GM19324 (cell line): ENCODE measurements at regions not wholly inside any gene's neighbourhood (a gene's known extent, or its start where the extent isn't known, plus 50 kb on each side); places are given as distances from the start of the nearest gene placed in this dataset.

Source experiments
- ATAC-seq: cut with Tn5 transposase; IDR thresholded peaks from one replicate; pipeline ENCODE4 v1.9.1; 2021; ENCODE audit warnings: mild to moderate bottlenecking, moderate library complexity; ENCODE audit not compliant: unreplicated experiment, low FRiP score

DNA sequence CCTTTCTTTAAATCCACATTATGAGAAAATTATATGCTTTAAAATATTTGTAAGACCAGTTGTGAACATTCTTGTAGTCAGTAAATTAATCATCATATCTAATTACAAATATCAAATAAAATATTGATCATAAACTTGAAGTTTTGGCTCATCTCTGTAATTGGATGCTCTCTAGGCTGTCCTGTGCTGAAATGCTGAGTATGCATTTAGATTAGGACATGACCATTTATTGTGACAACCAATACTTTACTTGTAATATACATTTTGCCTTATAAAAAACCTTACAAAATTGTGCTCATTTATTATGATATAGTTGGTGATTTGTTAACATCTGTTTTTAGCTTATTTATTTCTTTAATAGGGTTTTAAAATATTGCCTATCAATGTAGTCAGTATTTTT is 116.1 kb upstream of the DOCK10 start:
- ATAC-seq = no peak

DNA sequence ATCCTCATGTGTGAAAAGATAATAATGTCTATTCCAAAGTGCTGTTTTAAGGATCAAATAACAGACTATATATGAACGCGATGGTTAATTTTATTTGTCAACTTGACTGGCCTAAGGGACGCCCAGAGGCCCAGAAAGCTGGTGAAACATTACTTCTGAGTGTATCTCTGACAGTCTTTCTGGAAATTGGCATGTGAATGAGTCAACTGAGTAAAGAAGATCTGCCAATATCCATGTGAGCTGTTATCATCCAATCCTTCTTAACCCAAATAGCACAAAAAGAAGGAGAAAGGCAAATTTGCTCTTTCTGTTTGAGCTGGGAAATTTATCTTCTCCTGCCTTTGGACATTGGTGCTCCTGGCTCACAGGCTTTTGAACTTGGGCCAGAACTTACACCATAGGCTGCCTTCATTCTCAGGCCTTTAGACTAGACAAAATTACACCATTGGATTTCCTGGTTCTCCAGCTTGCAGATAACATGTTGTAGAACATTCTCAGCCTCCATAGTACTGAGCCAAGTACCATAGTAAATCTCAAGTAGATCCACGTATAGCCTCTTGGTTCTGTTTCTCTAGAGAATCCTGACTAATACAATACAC is 114.7 kb upstream of the DOCK10 start:
- no peak for ATAC-seq

DNA sequence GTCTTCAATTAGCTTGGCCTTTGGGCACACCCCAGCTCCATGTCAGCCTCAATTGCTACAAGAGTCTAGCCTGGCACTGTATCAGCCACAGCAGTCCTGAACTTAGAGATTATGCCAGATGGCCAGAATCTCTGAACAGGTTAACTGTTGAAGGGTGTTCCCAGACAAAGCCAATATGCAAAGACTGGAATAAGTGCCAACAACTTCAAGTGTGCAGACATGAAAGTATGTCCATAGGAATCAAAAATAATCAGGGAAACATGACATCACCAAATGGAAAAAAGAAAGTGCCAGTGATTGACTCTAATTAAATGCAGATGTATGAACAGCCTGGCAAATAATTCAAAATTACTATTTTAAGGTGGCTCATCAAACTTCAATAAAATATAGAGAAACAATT is 98.5 kb upstream of the DOCK10 start:
- no peak for ATAC-seq

DNA sequence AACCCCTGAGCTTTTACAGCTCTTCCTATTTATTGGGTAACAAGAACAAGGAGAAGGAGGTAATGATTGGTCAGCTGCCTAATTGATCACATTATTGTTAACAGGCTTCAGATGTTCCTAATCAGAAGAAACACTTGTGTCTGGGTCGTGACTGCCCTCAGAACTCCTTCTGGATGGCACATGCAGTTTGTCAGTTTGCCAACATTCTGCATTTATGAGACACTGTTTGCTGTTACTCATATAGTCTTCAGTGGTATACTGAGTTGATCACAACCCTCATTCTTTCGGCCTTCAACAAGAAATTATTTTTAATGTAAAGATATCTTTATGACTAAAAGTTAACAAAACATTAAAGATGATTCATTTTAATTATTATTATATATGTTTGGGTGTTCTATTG is 95.7 kb upstream of the DOCK10 start:
- no peak for ATAC-seq

DNA sequence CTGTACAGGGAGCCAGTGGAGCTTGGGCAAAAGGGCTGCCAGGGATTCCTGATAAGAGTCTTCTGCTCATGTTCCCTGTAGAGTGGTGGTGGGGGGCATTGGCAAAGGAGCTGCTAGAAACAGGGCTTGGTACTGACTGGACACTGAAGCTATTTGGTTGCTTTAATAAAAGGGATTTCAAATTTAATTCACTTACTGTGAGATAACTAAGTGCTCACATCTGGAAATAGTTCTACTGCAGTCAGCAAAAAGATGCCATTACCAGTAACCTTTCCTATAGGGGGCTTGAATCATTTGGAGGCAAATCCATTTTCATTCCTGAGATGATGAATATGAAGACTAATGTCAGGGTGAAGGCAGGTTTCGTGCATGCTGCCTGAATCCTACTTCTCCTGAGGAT is 94.3 kb upstream of the DOCK10 start:
- no peak for ATAC-seq

DNA sequence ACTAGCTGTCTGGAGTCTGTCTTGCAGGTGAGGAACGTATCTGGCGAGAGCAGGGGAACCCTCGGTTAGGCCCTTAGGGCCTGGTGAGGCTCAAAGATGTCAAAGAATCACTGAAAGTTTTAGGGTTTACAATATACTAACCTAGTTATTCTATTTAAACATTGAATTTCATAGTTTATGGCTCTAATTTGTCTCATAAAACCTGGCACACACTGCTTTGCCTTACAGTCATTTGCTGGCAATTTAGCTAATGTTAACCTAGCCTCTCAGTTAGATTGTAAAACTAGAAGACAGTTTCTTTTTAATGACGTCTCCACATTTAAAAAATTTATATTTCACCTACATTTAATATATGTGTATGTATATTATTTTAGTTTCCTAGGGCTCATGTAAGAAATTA is 89.6 kb upstream of the DOCK10 start:
- ATAC-seq = no peak

DNA sequence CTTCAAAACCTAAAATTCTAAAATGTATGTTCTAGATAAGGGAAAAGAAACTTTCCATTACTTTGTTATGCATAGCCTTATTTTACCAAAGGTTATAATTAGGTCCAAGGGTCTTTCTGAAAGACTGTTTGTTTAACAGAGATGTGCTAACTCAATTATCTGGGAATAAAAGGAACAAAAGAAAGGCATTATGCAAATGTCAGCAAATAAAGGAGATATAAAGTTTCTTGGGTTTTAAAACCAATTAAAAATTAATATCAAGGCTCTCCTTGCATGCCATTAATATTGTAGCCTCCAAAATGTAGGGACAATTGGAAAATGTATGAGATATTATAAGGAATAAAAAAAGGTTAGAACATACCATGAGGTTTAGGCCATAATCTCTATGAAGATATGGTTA is 87.8 kb upstream of the DOCK10 start:
- ATAC-seq = no peak

DNA sequence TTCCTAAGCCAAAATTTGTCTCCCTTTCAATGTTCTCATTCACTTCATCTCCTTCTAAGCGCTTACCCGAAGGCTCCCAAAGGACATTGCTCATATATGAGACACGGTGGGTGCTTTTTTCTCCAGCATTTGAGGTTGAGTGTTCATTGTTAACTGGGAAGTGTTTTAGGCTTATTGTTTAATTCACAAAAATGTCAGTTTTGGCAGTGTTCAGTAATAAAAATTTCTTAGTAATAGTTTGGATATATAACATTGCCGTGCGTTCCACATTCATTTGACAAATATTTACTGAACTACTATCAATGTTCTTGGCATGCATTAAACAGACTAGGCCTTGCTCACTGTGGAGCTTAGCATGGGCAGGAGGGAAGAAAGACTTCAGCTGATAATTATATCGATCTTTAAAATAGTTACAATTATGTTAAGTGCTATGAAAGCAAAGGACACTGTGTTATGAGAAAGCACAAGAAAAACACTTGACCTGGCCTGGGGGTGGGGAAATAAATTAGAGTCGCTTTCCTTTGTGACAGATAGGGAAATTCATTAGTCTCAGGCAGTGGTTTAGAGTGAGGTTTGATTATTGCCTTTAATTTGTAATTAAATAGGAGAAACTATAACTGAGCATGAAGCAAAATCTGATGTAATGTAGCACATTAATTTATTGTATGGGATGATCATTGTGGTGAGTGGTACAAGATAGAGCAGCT is 82.2 kb upstream of the DOCK10 start:
- no peak for ATAC-seq

DNA sequence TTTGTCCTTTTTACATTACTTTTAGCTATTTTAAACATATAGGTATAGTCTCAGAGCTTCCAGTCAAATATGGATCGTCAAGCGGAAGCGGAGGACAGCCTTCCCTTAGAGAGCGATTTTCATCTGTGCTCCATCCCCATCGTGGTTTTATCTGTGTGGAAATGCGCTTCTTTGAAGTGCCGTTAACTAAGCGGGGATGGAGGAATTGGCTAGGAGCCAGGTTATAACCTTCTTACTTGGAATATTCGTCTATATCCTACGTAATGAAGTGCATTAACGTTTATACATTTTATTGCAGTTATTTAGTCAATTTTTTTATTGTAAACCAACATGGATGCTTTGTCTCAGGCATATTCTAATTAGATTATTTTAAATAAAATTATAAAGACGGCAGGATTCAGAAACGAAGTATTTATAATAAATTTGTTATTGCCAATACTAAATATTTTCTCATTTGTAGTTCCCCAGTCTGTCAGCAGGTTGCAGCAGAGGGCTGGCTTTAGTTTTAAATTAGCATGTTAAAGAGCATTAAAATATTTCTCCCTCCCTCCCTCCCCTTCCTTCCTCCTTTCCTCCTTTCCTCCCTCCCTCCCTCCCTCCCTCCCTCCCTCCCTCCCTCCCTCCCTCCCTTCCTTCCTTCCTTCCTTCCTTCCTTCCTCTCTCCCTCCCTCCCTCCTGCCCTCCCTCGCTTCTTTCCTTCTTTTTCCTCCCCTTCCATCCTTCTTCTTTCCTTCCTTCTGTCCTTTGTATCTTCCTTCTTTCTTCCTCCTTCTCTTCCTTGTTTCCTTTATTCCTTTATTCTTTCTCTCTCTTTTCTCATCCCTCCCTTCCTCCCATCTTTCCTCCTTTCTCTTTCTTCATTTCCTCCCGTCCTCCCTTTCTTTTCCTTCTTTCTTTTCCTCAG is 80.6 kb upstream of the DOCK10 start:
- ATAC-seq = no peak

DNA sequence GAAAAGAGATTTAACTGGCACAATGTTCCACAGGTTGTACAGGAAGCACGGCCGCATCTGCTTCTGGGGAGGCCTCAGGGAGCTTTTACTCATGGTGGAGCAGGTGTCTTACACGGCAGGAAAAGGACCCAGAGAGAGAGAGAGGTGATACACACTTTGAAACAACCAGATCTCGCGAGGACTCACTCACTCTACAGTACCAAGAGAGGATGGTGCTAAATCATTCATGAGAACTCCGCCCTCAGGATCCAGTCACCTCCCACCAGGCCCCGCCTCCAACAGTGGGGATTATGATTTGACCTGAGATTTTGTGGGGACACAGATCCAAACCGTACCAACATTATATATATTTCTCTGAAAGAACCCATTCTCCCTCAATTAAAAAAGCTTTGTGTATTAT is 79.7 kb upstream of the DOCK10 start:
- ATAC-seq = no peak

DNA sequence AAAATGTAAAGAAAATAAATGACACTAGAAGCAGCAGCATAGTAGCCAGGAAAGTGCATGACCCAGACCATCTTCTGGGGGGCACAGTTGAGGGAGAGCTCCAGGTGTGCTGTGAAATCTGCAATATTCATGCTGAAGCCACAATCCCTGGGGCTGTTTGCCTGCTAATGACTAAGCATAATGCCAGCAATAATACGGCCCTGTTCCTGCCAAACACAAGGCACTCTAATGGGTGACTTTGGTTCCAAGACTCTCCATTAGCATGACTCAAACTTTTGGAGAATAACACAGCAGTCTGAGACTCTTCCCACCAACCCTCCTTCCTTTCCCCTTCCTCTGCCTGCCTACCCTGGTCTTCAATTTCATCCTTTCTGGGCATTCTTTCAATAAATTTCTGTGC is 77.9 kb upstream of the DOCK10 start:
- no peak for ATAC-seq

DNA sequence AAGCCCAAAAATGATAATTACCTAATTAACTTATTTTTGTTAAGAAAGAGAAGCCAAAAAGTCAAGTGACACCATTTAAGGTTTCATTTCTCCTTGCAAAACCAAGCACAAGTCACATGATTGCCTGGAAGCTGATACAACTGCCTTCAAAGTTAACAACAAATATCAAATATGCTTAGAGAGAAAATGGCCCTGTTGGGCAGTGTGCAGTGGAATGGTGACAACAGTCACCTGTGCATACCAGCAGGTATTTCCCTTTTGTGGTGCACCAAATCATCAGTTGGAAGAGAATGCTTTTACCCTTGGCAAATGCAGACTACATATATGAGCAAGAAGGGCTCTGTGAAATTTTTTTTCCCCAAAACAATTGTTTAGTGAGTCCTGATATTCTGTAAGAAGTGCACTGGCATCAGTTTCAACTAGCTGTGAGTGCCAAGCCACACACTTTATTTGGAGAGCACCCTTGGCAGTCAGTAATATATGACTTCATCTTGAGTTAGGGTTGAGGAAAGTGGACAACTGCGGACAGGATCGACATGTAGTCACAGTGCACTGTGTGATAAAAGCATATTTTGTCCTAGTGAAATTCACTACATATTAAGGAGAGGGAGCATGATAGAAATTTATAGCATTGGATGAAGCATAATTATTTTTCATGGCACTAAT is 74.9 kb upstream of the DOCK10 start:
- no peak for ATAC-seq

DNA sequence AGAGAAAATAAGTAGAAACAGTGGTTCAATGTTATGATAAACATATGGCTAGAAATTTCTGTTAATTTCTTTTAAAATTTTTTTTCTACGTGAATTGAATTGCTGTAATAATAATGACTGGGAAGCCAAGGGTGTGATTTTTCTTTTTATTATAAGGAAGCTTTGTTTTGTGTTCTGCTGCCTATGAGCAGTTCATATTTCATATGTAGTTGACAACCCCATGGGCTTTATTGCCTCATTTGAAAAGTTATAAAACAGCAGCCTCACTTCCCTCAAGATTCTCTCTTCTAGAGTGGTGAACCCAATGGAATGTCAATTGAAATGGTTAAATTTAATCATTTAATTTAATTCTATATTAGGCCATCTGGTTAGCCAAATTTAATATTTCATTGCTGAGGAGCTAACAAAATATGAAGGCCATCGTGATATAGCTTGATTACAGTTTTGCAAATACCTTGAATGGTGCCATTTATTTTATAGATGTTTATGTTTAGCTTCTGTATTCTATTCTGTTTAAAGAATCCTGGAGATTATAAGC is 72.6 kb upstream of the DOCK10 start:
- no peak for ATAC-seq

DNA sequence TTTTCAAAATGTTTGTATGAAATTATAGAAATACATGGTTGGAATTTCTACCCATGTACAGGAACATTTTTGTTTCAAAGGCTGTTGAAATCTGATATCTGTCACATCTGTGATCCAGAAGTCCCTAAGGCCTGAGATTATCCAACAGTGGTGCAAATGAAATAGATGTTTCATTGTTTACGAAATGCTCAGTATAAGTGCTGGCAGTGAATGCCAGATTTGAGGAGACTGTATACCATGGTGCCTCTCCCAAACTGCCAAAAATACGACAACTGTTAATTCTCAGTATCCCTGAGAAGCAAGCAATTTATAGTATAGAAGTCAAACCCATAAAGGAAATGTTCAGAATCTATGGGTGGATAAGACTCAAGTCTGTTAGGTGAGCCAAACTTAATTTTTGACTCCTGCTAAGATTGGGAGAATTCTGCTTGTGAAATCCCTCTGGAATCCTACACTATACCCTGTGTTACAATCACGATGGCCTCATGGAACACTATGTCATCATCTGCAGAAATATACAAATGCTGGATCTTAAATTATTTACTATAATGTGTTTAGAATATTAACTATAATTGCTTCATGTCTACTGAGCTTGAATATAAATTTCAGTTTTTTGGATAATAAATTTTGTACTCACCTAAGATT is 71.2 kb upstream of the DOCK10 start:
- no peak for ATAC-seq

DNA sequence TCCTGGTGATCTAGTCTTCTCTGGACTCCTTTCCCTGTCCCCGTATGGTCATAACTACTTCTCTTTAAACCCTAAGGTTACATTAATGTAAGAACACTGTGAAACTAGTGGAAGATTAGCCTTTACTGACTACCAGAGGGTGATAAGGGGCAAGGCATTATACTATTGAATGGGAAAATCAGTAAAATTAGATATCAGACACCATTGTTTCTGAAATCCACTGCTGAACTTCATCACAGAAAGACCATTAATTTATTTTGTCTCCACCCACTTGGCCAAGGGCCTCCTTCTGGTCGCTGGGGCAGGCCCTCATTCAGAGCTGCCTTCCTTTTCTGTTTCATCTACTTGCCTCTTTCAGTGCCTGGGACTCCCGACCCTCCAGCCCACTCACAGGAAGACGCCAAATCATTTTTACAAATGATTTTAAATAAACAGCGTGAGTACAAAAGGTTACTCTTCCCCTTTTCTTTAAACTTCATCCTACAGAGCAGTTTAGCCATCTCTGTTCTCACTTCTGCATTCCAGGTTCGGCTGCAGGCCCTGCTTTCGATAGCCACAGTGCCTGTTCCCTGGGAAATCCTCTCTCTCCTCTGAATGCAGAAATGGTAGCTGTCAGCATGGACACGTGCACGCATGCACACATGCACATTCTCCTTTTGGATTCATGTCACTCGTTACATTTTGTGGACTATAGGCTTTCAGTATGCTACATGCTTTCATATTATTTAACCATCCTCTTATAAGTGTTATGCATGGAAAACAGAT is 70.3 kb upstream of the DOCK10 start:
- no peak for ATAC-seq

DNA sequence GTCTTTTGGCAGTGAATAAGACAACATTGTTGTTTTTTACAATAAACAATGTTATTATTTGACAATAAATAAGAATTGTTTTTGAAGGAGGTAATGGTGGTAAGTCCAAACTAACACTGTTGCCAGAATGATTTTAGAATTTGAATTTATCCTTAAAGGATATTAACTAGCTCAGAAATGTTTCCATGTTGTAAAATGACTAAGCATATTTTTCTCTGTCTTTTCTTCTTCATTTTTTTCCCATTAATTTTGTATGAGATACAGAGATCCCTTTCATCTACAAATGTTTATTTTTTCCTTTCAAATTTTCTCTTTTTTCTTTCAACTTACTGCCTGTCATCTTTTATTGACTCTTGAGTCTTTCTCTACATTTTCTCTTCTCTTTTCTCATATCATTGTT is 66.5 kb upstream of the DOCK10 start:
- ATAC-seq = no peak

DNA sequence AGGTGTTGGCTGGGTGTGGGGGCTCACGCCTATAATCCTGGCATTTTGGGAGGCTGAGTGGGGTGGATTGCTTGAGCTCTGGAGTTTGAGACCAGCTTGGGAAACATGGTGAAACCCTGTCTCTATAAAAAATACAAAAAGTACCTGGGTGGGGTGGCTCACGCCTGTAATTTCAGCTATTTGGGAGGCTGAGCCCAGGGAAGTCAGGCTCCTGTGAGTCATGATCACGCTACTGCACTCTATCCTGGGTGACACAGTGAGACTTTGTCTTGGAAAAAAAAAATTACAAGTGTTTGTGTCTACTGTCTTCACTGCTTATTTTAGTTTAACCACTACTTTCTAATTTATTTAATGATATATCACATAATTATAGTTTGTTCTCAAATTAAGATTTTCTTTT is 62.7 kb upstream of the DOCK10 start:
- ATAC-seq = no peak

DNA sequence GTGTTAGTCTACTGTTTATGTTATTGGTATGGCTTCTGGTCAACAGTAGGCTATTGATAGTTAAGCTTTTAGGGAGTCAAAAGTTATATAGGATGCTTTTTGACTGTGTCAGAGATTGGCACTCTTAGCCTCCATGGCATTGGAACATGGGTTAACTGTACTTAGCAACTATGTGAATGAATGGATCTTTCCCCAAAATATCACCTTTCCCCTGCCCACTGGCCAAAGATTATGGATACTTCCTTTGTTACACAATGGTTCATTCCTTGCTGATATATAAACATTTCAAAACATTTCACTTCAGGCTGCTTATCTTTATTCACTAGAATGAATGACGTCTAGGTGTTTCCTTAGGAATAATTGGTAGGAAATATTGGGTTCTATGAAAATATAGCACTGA is 62.1 kb upstream of the DOCK10 start:
- no peak for ATAC-seq

DNA sequence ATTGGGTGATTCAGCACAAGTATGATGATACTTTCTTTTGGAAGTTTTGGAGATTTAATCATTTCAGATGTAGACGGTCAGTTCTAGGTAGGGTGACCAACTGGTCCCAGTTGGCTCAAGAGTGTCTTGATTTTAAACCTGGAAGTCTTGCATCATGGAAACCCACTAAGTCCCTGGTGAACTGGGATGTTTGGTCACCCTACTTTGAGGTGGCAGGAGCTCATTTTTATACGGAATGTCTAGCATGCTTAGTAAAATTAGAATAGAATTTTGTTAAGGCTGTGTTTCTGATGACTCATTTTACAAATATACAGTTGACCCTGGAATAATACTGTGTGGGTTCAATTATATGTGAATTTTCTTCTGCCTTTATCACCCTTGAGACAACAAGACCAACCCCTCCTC is 61.5 kb upstream of the DOCK10 start:
- ATAC-seq = no peak

DNA sequence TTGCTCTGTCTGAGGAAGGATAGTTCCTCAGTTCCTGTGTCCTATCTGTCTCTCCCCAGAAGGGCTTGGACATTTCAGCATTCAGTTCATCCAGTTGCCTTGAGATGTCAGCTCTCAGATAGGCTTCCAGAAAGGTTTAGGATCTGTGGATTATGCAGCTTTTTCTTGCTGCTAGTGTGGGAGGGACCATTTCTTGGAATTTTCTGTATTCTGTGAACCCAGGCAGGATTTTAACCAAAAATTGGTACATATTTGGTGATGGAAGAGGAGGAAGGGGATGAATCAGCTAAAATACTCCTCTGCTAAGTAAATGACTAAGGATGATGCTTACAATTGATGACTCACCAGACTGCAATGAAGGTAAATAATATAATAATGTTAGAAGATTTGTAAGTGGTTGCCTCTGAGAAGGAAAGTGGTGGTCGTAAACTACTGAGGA is 58.6 kb upstream of the DOCK10 start:
- no peak for ATAC-seq
